Colonic mucosa (tissue), 4 donors: ENCODE measurements at regions not wholly inside any gene's neighbourhood (a gene's known extent, or its start where the extent isn't known, plus 50 kb on each side); places are given as distances from the start of the nearest gene placed in this dataset.
"Not testable (repeated sequence)": the region's sequence is repeated elsewhere in the genome, so short reads cannot be mapped to it uniquely, and the experiment has no call there.

Experiments used
- DNase-seq: peaks from one replicate; pipeline ENCODE4 v3.0.0-alpha.2; 2020
- H3K27ac ChIP-seq: fragments of 200-600 bp; one replicate; pipeline ENCODE4 v1.8.0; 2021
- H3K27me3 ChIP-seq: fragments of 200-600 bp; one replicate; pipeline ENCODE4 v1.8.0; 2021
- H3K36me3 ChIP-seq: fragments of 200-600 bp; one replicate; pipeline ENCODE4 v1.8.0; 2021
- H3K4me1 ChIP-seq: fragments of 200-600 bp; one replicate; pipeline ENCODE4 v1.8.0; 2021; ENCODE audit warnings: mild to moderate bottlenecking
- H3K4me3 ChIP-seq: fragments of 200-600 bp; one replicate; pipeline ENCODE4 v1.8.0; 2021
- H3K9ac ChIP-seq, 2 donors: one replicate each; pipeline ENCODE4 v1.7.0; 2013; ENCODE audit warnings: control low read depth in 2 of 2, low read depth in 2 of 2, low read length in 2 of 2
- H3K9me3 ChIP-seq: fragments of 200-600 bp; one replicate; pipeline ENCODE4 v1.8.0; 2021
- CTCF ChIP-seq: fragments of 200-600 bp; IDR thresholded peaks from one replicate; pipeline ENCODE4 v1.8.0; 2022; ENCODE audit warnings: antibody characterized with exemption, mild to moderate bottlenecking
- intact Hi-C: fragments of 100-400 bp; cut with DNase I; formaldehyde crosslinking; loops from one replicate; pipeline ENCODE4 v1.14.1; 2022
- donor health status: healthy.
- donor health status: DM: no; HTN: no; CAD: no.
- donor health status: DM: no; HTN: no; CAD: no.

GRCh38 chr19:33866696-33867095, 70.0 kb downstream of the KCTD15 start:
- intact Hi-C loops: no loop called here
- no peaks in the 10 kb centered on the region for H3K36me3 ChIP-seq
- H3K27me3 ChIP-seq: no peaks in the 10 kb centered on the region
- no peak for DNase-seq
- H3K9me3 ChIP-seq: no peaks in the 10 kb centered on the region
- no peak overlapping the region for H3K27ac ChIP-seq
- H3K9ac ChIP-seq: no peak overlapping the region
- TF ChIP-seq CTCF: no peak
- H3K4me1 ChIP-seq: no peaks in the 10 kb centered on the region
- no peak overlapping the region for H3K4me3 ChIP-seq

GRCh38 chr19:33868076-33868735, 71.5 kb downstream of the KCTD15 start:
- H3K9ac ChIP-seq: no peak overlapping the region
- no peaks in the 10 kb centered on the region for H3K9me3 ChIP-seq
- DNase-seq: no peak
- intact Hi-C loops: no loop called here
- no peaks in the 10 kb centered on the region for H3K4me1 ChIP-seq
- H3K27me3 ChIP-seq: no peaks in the 10 kb centered on the region
- TF ChIP-seq CTCF: no peak
- no peak overlapping the region for H3K27ac ChIP-seq
- H3K4me3 ChIP-seq: no peak overlapping the region
- no peaks in the 10 kb centered on the region for H3K36me3 ChIP-seq

GRCh38 chr19:33868788-33869412, 72.2 kb downstream of the KCTD15 start:
- H3K9ac ChIP-seq: no peak overlapping the region
- TF ChIP-seq CTCF: no peak
- H3K4me3 ChIP-seq: no peak overlapping the region
- no peak overlapping the region for H3K27ac ChIP-seq
- DNase-seq: no peak
- H3K27me3 ChIP-seq: no peaks in the 10 kb centered on the region
- no peaks in the 10 kb centered on the region for H3K4me1 ChIP-seq
- intact Hi-C loops: no loop called here
- no peaks in the 10 kb centered on the region for H3K9me3 ChIP-seq
- H3K36me3 ChIP-seq: no peaks in the 10 kb centered on the region

GRCh38 chr19:33870298-33870932, 73.7 kb downstream of the KCTD15 start:
- H3K27me3 ChIP-seq, DNase-seq, H3K4me1 ChIP-seq, H3K4me3 ChIP-seq, H3K9me3 ChIP-seq, H3K36me3 ChIP-seq, H3K27ac ChIP-seq, H3K9ac ChIP-seq, intact Hi-C loops: not testable (repeated sequence)

GRCh38 chr19:33871605-33872004, 74.9 kb downstream of the KCTD15 start:
- no peaks in the 10 kb centered on the region for H3K4me1 ChIP-seq
- no peaks in the 10 kb centered on the region for H3K36me3 ChIP-seq
- intact Hi-C loops: no loop called here
- no peak overlapping the region for H3K27ac ChIP-seq
- H3K9me3 ChIP-seq: no peaks in the 10 kb centered on the region
- no peak for TF ChIP-seq CTCF
- no peak for DNase-seq
- no peak overlapping the region for H3K4me3 ChIP-seq
- no peaks in the 10 kb centered on the region for H3K27me3 ChIP-seq
- H3K9ac ChIP-seq: no peak overlapping the region
